ENCODE measurements at regions not wholly inside any gene's neighbourhood (a gene's known extent, or its start where the extent isn't known, plus 50 kb on each side); places are given as distances from the start of the nearest gene placed in this dataset.

DNA sequence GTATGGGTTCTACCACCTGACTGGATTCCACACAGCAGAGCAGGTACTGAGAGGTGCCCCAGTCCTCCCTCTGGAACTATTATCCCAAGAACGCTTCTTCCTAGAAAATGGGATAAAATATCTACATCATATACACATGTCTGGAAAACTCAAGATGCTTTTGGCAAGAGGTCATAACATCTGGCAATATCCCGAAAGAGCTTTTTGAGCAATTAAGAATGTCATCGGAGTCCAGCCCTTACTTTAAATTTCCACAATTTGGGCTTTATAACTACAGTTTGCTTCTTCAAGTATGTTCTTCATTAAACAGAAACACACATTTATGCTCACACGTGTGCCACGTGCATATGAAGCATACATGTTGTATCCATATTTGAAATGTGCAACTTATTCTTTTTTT, 365.9 kb upstream of the THBS1 start:
- TF ChIP-seq EZH2phosphoT487 (IDR thresholded peaks at IDR 0.05; ENCODE audit: borderline replicate concordance, low read length): no peak
- TF ChIP-seq, protein P1, sequence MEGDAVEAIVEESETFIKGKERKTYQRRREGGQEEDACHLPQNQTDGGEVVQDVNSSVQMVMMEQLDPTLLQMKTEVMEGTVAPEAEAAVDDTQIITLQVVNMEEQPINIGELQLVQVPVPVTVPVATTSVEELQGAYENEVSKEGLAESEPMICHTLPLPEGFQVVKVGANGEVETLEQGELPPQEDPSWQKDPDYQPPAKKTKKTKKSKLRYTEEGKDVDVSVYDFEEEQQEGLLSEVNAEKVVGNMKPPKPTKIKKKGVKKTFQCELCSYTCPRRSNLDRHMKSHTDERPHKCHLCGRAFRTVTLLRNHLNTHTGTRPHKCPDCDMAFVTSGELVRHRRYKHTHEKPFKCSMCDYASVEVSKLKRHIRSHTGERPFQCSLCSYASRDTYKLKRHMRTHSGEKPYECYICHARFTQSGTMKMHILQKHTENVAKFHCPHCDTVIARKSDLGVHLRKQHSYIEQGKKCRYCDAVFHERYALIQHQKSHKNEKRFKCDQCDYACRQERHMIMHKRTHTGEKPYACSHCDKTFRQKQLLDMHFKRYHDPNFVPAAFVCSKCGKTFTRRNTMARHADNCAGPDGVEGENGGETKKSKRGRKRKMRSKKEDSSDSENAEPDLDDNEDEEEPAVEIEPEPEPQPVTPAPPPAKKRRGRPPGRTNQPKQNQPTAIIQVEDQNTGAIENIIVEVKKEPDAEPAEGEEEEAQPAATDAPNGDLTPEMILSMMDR (IDR thresholded peaks at IDR 0.05; ENCODE audit: low read depth, low read length, poor library complexity, severe bottlenecking): no peak
- H3K27me3 ChIP-seq (ENCODE audit: control insufficient read depth, low read length): no peaks in the 10 kb centered on the region
- no peaks in the 10 kb centered on the region for H3K4me1 ChIP-seq (ENCODE audit: control insufficient read depth, low read length)
- no peaks in the 10 kb centered on the region for H4K20me1 ChIP-seq (ENCODE audit: control insufficient read depth, insufficient read depth, low read depth, low read length)
- no peak overlapping the region for H3K4me3 ChIP-seq (ENCODE audit: low read length)
- no peaks in the 10 kb centered on the region for H3K9me2 ChIP-seq (replicated peaks; ENCODE audit: control insufficient read depth, low read length)
- no peaks in the 10 kb centered on the region for H3K9me3 ChIP-seq (ENCODE audit: control insufficient read depth, insufficient read depth, low read length)
- H3K27ac ChIP-seq (ENCODE audit: low read depth, low read length): no peak overlapping the region
- no peaks in the 10 kb centered on the region for H3K79me2 ChIP-seq (ENCODE audit: control insufficient read depth, low read length)
- H3K4me2 ChIP-seq (ENCODE audit: low read length): no peak overlapping the region
- no peaks in the 10 kb centered on the region for H3F3A ChIP-seq (ENCODE audit: control insufficient read depth, insufficient read depth)
- no peaks in the 10 kb centered on the region for H3K36me3 ChIP-seq (ENCODE audit: control insufficient read depth, low read length)

- no peaks in the 10 kb centered on the region for H3F3A ChIP-seq (ENCODE audit: control insufficient read depth, insufficient read depth)
Observed at GRCh38 chr15:39216816-39217215, 364.1 kb upstream of the THBS1 start.

DNA sequence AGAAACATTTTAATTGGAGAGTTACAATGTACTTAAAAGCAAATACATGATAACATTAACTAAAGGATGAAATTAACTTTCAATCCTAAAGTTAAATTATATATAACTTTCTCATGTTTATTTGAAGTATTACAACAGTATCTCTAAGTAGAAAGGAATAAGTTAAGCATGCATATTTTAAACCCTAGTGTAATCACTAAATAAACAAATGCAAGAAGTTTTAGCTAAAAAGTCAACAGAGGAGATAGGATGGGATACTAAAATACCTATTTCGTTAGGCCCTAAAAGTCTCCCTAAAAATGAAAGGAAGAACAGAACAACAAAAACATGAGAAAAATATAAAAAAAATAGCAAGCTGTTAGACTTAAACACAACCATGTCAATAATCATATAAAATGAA, 361.3 kb upstream of the THBS1 start:
- H3K9me3 ChIP-seq (ENCODE audit: control insufficient read depth, insufficient read depth, low read length): no peaks in the 10 kb centered on the region
- H3K4me2 ChIP-seq (ENCODE audit: low read length): no peak overlapping the region
- no peak for TF ChIP-seq EZH2phosphoT487 (IDR thresholded peaks at IDR 0.05; ENCODE audit: borderline replicate concordance, low read length)
- TF ChIP-seq, protein P1 (IDR thresholded peaks at IDR 0.05; ENCODE audit: low read depth, low read length, poor library complexity, severe bottlenecking): no peak
- no peak overlapping the region for H3K4me3 ChIP-seq (ENCODE audit: low read length)
- H4K20me1 ChIP-seq (ENCODE audit: control insufficient read depth, insufficient read depth, low read depth, low read length): no peaks in the 10 kb centered on the region
- no peaks in the 10 kb centered on the region for H3F3A ChIP-seq (ENCODE audit: control insufficient read depth, insufficient read depth)
- no peaks in the 10 kb centered on the region for H3K36me3 ChIP-seq (ENCODE audit: control insufficient read depth, low read length)
- H3K27me3 ChIP-seq (ENCODE audit: control insufficient read depth, low read length): no peaks in the 10 kb centered on the region
- no peaks in the 10 kb centered on the region for H3K4me1 ChIP-seq (ENCODE audit: control insufficient read depth, low read length)
- H3K27ac ChIP-seq (ENCODE audit: low read depth, low read length): no peak overlapping the region
- H3K9me2 ChIP-seq (replicated peaks; ENCODE audit: control insufficient read depth, low read length): no peaks in the 10 kb centered on the region
- no peaks in the 10 kb centered on the region for H3K79me2 ChIP-seq (ENCODE audit: control insufficient read depth, low read length)

More at GRCh38 chr15:39216816-39217215, 364.1 kb upstream of the THBS1 start:
- Histone ChIP-seq H3K4me2 (ENCODE audit: low read length) (no peak overlapping the region), H3K27me3 (ENCODE audit: control insufficient read depth, low read length) (no peaks in the 10 kb centered on the region), H3K4me1 (ENCODE audit: control insufficient read depth, low read length) (no peaks in the 10 kb centered on the region), H3K36me3 (ENCODE audit: control insufficient read depth, low read length) (no peaks in the 10 kb centered on the region), H4K20me1 (ENCODE audit: control insufficient read depth, insufficient read depth, low read depth, low read length) (no peaks in the 10 kb centered on the region), H3K27ac (ENCODE audit: low read depth, low read length) (no peak overlapping the region), H3K79me2 (ENCODE audit: control insufficient read depth, low read length) (no peaks in the 10 kb centered on the region), H3K9me2 (replicated peaks; ENCODE audit: control insufficient read depth, low read length) (no peaks in the 10 kb centered on the region), H3K4me3 (ENCODE audit: low read length) (no peak overlapping the region), H3K9me3 (ENCODE audit: control insufficient read depth, insufficient read depth, low read length) (no peaks in the 10 kb centered on the region)
- TF ChIP-seq, protein P1 (IDR thresholded peaks at IDR 0.05; ENCODE audit: low read depth, low read length, poor library complexity, severe bottlenecking): no peak
